Neutrophil (primary cell): ENCODE measurements at regions not wholly inside any gene's neighbourhood (a gene's known extent, or its start where the extent isn't known, plus 50 kb on each side); places are given as distances from the start of the nearest gene placed in this dataset.

Source experiments
- H3K27ac ChIP-seq: fragments of 200-600 bp; sonication (generic); 2 replicates; pipeline ENCODE4 v1.5.1; 2016; ENCODE audit warnings: mild to moderate bottlenecking, moderate library complexity
- H3K27me3 ChIP-seq: fragments of 200-600 bp; sonication (generic); 2 replicates; pipeline ENCODE4 v1.6.0; 2016; ENCODE audit warnings: mild to moderate bottlenecking
- H3K36me3 ChIP-seq: fragments of 200-600 bp; sonication (generic); 2 replicates; pipeline ENCODE4 v1.5.1; 2017
- H3K4me1 ChIP-seq, 2 experiments: fragments of 200-600 bp in 1 of 2; sonication (generic) in 1 of 2; 1 replicate in 1 of 2; 2 replicates in 1 of 2; pipeline versions ENCODE4 v1.5.1 to v1.6.1; 2013 to 2016; ENCODE audit warnings: low read depth in 1 of 2, low read length in 1 of 2, mild to moderate bottlenecking in 1 of 2, moderate library complexity in 1 of 2; ENCODE audit not compliant: control insufficient read depth in 1 of 2, insufficient read depth in 1 of 2
- H3K4me3 ChIP-seq, 2 experiments: fragments of 200-600 bp in 1 of 2; sonication (generic) in 1 of 2; 1 replicate in 1 of 2; 2 replicates in 1 of 2; pipeline ENCODE4 v1.5.1; 2013 to 2016; ENCODE audit warnings: low read depth in 1 of 2, low read length in 1 of 2, mild to moderate bottlenecking in 1 of 2, moderate library complexity in 1 of 2
- H3K9me3 ChIP-seq: fragments of 200-600 bp; sonication (generic); 2 replicates; pipeline ENCODE4 v1.5.1; 2016
- TF ChIP-seq, protein P1 (sequence below): fragments of 200-600 bp; sonication (generic); IDR thresholded peaks from 2 replicates; pipeline ENCODE4 v1.5.1; 2016; ENCODE audit warnings: antibody characterized with exemption

- no peaks in the 10 kb centered on the region for H3K36me3 ChIP-seq
- H3K9me3 ChIP-seq = no peaks in the 10 kb centered on the region
- no peaks in the 10 kb centered on the region for H3K4me1 ChIP-seq
- no peak overlapping the region for H3K27ac ChIP-seq
- H3K27me3 ChIP-seq = no peaks in the 10 kb centered on the region
- no peak overlapping the region for H3K4me3 ChIP-seq
- TF ChIP-seq, protein P1, sequence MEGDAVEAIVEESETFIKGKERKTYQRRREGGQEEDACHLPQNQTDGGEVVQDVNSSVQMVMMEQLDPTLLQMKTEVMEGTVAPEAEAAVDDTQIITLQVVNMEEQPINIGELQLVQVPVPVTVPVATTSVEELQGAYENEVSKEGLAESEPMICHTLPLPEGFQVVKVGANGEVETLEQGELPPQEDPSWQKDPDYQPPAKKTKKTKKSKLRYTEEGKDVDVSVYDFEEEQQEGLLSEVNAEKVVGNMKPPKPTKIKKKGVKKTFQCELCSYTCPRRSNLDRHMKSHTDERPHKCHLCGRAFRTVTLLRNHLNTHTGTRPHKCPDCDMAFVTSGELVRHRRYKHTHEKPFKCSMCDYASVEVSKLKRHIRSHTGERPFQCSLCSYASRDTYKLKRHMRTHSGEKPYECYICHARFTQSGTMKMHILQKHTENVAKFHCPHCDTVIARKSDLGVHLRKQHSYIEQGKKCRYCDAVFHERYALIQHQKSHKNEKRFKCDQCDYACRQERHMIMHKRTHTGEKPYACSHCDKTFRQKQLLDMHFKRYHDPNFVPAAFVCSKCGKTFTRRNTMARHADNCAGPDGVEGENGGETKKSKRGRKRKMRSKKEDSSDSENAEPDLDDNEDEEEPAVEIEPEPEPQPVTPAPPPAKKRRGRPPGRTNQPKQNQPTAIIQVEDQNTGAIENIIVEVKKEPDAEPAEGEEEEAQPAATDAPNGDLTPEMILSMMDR = no peak
These were observed 1098.7 kb downstream of the AACS start for GRCh38 chr12:126163984-126164383.

DNA sequence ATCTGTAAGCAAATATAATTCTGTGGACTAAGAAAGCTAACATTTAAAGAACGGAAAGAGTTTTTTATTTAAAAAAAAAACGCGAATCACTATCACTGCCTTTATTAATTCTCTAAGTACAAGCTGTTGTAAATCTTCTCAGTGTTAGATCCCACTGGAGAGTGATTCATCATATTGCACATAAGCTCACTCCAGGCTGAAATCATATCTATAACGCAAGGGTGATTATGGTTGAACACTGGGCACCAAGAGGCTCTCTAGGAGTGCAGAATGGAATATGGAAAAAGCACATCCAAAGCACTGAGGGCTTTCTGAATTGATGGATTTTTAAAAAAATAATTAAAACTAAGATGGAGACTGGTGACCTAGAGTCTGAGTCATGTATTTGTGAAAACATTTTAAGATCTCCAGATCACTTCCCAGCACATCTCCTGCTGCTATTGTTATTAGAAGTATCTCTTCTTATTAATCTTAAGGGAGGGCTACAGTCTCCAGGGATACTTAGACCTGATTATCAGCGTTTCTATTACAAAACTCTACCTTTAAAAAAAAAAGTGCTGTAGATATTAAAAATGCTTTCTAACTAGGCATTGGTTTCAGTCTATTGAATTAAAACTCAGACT lies 1106.8 kb downstream of the AACS start:
- no peak overlapping the region for H3K4me3 ChIP-seq
- no peak overlapping the region for H3K27ac ChIP-seq
- TF ChIP-seq, protein P1 = no peak
- no peaks in the 10 kb centered on the region for H3K27me3 ChIP-seq
- no peaks in the 10 kb centered on the region for H3K36me3 ChIP-seq
- H3K4me1 ChIP-seq = no peaks in the 10 kb centered on the region
- no peaks in the 10 kb centered on the region for H3K9me3 ChIP-seq

- Histone ChIP-seq H3K27ac (no peak overlapping the region), H3K4me3 (no peak overlapping the region), H3K36me3 (no peaks in the 10 kb centered on the region), H3K27me3 (no peaks in the 10 kb centered on the region), H3K9me3 (no peaks in the 10 kb centered on the region), H3K4me1 (no peaks in the 10 kb centered on the region)
- TF ChIP-seq, protein P1 = no peak
These were observed 1117.5 kb downstream of the AACS start for GRCh38 chr12:126182619-126183236.

DNA sequence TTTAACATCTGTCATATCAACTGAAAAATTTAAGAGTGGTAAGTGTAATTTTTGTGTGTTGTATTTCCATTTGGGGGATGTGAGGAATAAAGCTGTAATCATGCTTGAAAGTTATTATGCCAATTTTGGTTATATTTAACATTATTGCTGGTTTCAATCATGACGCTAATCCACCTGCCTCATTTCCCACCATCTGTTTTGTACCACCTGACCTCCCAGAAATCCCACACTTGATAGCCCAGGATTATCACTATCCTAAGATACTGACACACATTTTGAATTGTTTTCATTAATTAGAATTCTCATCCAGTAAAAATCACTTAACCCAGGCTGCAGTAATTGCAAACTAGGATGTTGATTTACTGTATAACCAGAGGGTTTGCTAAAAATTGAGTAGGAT lies 1119.8 kb downstream of the AACS start:
- TF ChIP-seq, protein P1 = no peak
- no peaks in the 10 kb centered on the region for H3K9me3 ChIP-seq

GRCh38 chr12:126189856-126190255 lies 1124.6 kb downstream of the AACS start:
- Histone ChIP-seq H3K4me3 (no peak overlapping the region), H3K27me3 (peaks cover 28% of the 10 kb centered on the region), H3K27ac (no peak overlapping the region), H3K9me3 (no peaks in the 10 kb centered on the region), H3K36me3 (no peaks in the 10 kb centered on the region), H3K4me1 (no peaks in the 10 kb centered on the region)
- TF ChIP-seq, protein P1 = no peak

More for the DNA sequence above, 1119.8 kb downstream of the AACS start:
- Histone ChIP-seq H3K27ac (no peak overlapping the region), H3K27me3 (peaks cover 6% of the 10 kb centered on the region), H3K4me1 (no peaks in the 10 kb centered on the region), H3K4me3 (no peak overlapping the region), H3K36me3 (no peaks in the 10 kb centered on the region)
